ENCODE measurements at regions not wholly inside any gene's neighbourhood (a gene's known extent, or its start where the extent isn't known, plus 50 kb on each side); places are given as distances from the start of the nearest gene placed in this dataset.

DNA sequence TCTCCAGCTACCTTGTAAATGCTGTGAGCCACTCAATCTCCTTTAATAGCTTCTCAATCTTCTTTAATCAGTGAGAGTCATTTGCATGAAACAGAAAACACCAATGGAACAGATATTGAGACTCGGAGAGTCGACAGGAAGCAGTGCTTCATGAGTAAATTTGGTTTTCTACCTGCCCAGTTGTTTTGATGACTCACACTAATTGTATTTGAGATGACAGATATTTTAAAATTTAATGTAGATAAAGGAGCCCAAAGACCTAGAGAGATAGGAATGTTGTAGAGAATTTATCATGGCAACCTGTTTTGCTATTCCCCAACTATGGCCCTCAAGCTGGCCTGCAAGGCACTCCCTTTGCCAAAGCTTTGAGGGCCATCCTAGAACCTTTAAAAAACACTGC is 119.1 kb downstream of the CDC42EP3 start:
- TF ChIP-seq, protein P1, sequence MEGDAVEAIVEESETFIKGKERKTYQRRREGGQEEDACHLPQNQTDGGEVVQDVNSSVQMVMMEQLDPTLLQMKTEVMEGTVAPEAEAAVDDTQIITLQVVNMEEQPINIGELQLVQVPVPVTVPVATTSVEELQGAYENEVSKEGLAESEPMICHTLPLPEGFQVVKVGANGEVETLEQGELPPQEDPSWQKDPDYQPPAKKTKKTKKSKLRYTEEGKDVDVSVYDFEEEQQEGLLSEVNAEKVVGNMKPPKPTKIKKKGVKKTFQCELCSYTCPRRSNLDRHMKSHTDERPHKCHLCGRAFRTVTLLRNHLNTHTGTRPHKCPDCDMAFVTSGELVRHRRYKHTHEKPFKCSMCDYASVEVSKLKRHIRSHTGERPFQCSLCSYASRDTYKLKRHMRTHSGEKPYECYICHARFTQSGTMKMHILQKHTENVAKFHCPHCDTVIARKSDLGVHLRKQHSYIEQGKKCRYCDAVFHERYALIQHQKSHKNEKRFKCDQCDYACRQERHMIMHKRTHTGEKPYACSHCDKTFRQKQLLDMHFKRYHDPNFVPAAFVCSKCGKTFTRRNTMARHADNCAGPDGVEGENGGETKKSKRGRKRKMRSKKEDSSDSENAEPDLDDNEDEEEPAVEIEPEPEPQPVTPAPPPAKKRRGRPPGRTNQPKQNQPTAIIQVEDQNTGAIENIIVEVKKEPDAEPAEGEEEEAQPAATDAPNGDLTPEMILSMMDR (IDR thresholded peaks at IDR 0.05), result no peak
- TF ChIP-seq POLR2AphosphoS5 (IDR thresholded peaks at IDR 0.05), result no peak
